ENCODE measurements at regions not wholly inside any gene's neighbourhood (a gene's known extent, or its start where the extent isn't known, plus 50 kb on each side); places are given as distances from the start of the nearest gene placed in this dataset.

- Histone ChIP-seq H3K9ac (ENCODE audit: insufficient read length, low read depth) (no peak overlapping the region), H3K27me3 (ENCODE audit: insufficient read depth, insufficient read length) (no peaks in the 10 kb centered on the region), H3K9me3 (ENCODE audit: insufficient read depth, low read length) (peaks cover 22% of the 10 kb centered on the region), H3K36me3 (ENCODE audit: insufficient read depth, insufficient read length, low read length) (no peaks in the 10 kb centered on the region), H3K4me3 (ENCODE audit: insufficient read length, low read depth) (no peak overlapping the region), H3K4me1 (ENCODE audit: insufficient read depth, insufficient read length) (no peaks in the 10 kb centered on the region)
- TF ChIP-seq YY1 (IDR thresholded peaks at IDR 0.05; ENCODE audit: insufficient read depth, insufficient read length) = no peak
- no peak for TF ChIP-seq SUZ12 (IDR thresholded peaks at IDR 0.05; ENCODE audit: extremely low read depth, insufficient read depth, insufficient read length)
- no peak for TF ChIP-seq ZNF274 (IDR thresholded peaks at IDR 0.05; ENCODE audit: low read depth, low read length)
- DNase-seq (ENCODE audit: low read depth, low spot score) = no peak
Measured at GRCh38 chr5:125402787-125403186, 656.3 kb upstream of the ZNF608 start.

DNA sequence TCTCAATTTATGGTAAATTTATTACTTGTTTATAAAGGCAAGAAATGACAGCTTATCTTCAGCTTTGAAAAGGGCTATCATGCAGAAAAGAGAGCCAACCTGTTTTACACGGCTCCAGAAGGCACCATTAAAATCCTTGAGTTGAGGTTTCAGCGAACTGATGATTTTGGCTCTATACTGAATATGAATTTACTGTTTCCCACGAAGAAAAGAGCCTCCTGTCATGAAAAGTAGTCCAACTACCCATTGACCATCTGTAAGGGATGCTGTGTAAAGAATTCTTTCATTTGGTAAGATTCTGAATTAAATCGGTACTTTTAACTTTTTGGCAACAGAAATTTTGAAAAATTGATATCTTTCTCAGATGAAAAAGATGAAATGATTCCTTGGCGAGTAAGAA is 657.6 kb upstream of the ZNF608 start:
- no peaks in the 10 kb centered on the region for H3K4me1 ChIP-seq (ENCODE audit: insufficient read depth, insufficient read length)
- H3K36me3 ChIP-seq (ENCODE audit: insufficient read depth, insufficient read length, low read length) = no peaks in the 10 kb centered on the region
- H3K9ac ChIP-seq (ENCODE audit: insufficient read length, low read depth) = no peak overlapping the region
- TF ChIP-seq SUZ12 (IDR thresholded peaks at IDR 0.05; ENCODE audit: extremely low read depth, insufficient read depth, insufficient read length) (no peak), YY1 (IDR thresholded peaks at IDR 0.05; ENCODE audit: insufficient read depth, insufficient read length) (no peak), ZNF274 (IDR thresholded peaks at IDR 0.05; ENCODE audit: low read depth, low read length) (no peak)
- peaks cover 22% of the 10 kb centered on the region for H3K9me3 ChIP-seq (ENCODE audit: insufficient read depth, low read length)
- no peak overlapping the region for H3K4me3 ChIP-seq (ENCODE audit: insufficient read length, low read depth)
- no peaks in the 10 kb centered on the region for H3K27me3 ChIP-seq (ENCODE audit: insufficient read depth, insufficient read length)
- no peak for DNase-seq (ENCODE audit: low read depth, low spot score)

- Histone ChIP-seq H3K4me3 (ENCODE audit: insufficient read length, low read depth) (no peak overlapping the region), H3K27me3 (ENCODE audit: insufficient read depth, insufficient read length) (no peaks in the 10 kb centered on the region), H3K9me3 (ENCODE audit: insufficient read depth, low read length) (peaks cover 22% of the 10 kb centered on the region), H3K36me3 (ENCODE audit: insufficient read depth, insufficient read length, low read length) (no peaks in the 10 kb centered on the region), H3K9ac (ENCODE audit: insufficient read length, low read depth) (no peak overlapping the region), H3K4me1 (ENCODE audit: insufficient read depth, insufficient read length) (peaks cover 2% of the 10 kb centered on the region)
- TF ChIP-seq ZNF274 (IDR thresholded peaks at IDR 0.05; ENCODE audit: low read depth, low read length) (no peak), YY1 (IDR thresholded peaks at IDR 0.05; ENCODE audit: insufficient read depth, insufficient read length) (no peak), SUZ12 (IDR thresholded peaks at IDR 0.05; ENCODE audit: extremely low read depth, insufficient read depth, insufficient read length) (no peak)
- DNase-seq (ENCODE audit: low read depth, low spot score) = no peak
Measured at GRCh38 chr5:125408448-125409233, 662.2 kb upstream of the ZNF608 start.

- Histone ChIP-seq H3K36me3 (ENCODE audit: insufficient read depth, insufficient read length, low read length) (no peaks in the 10 kb centered on the region), H3K4me1 (ENCODE audit: insufficient read depth, insufficient read length) (peaks cover 2% of the 10 kb centered on the region), H3K9me3 (ENCODE audit: insufficient read depth, low read length) (peaks cover 22% of the 10 kb centered on the region), H3K27me3 (ENCODE audit: insufficient read depth, insufficient read length) (no peaks in the 10 kb centered on the region), H3K4me3 (ENCODE audit: insufficient read length, low read depth) (no peak overlapping the region), H3K9ac (ENCODE audit: insufficient read length, low read depth) (no peak overlapping the region)
- no peak for DNase-seq (ENCODE audit: low read depth, low spot score)
- TF ChIP-seq ZNF274 (IDR thresholded peaks at IDR 0.05; ENCODE audit: low read depth, low read length) (no peak), YY1 (IDR thresholded peaks at IDR 0.05; ENCODE audit: insufficient read depth, insufficient read length) (no peak), SUZ12 (IDR thresholded peaks at IDR 0.05; ENCODE audit: extremely low read depth, insufficient read depth, insufficient read length) (no peak)
Measured at GRCh38 chr5:125409234-125409860, 662.9 kb upstream of the ZNF608 start.

GRCh38 chr5:125409861-125410536 is 663.6 kb upstream of the ZNF608 start:
- Histone ChIP-seq H3K9me3 (ENCODE audit: insufficient read depth, low read length) (peaks cover 16% of the 10 kb centered on the region), H3K4me3 (ENCODE audit: insufficient read length, low read depth) (no peak overlapping the region), H3K9ac (ENCODE audit: insufficient read length, low read depth) (no peak overlapping the region), H3K27me3 (ENCODE audit: insufficient read depth, insufficient read length) (no peaks in the 10 kb centered on the region), H3K36me3 (ENCODE audit: insufficient read depth, insufficient read length, low read length) (no peaks in the 10 kb centered on the region), H3K4me1 (ENCODE audit: insufficient read depth, insufficient read length) (peaks cover 2% of the 10 kb centered on the region)
- TF ChIP-seq ZNF274 (IDR thresholded peaks at IDR 0.05; ENCODE audit: low read depth, low read length) = no peak
- TF ChIP-seq SUZ12 (IDR thresholded peaks at IDR 0.05; ENCODE audit: extremely low read depth, insufficient read depth, insufficient read length) = no peak
- TF ChIP-seq YY1 (IDR thresholded peaks at IDR 0.05; ENCODE audit: insufficient read depth, insufficient read length) = no peak
- no peak for DNase-seq (ENCODE audit: low read depth, low spot score)

- Histone ChIP-seq H3K4me3 (ENCODE audit: insufficient read length, low read depth) (no peak overlapping the region), H3K9me3 (ENCODE audit: insufficient read depth, low read length) (peaks cover 14% of the 10 kb centered on the region), H3K36me3 (ENCODE audit: insufficient read depth, insufficient read length, low read length) (no peaks in the 10 kb centered on the region), H3K4me1 (ENCODE audit: insufficient read depth, insufficient read length) (peaks cover 2% of the 10 kb centered on the region), H3K9ac (ENCODE audit: insufficient read length, low read depth) (no peak overlapping the region), H3K27me3 (ENCODE audit: insufficient read depth, insufficient read length) (no peaks in the 10 kb centered on the region)
- no peak for DNase-seq (ENCODE audit: low read depth, low spot score)
- TF ChIP-seq ZNF274 (IDR thresholded peaks at IDR 0.05; ENCODE audit: low read depth, low read length) = no peak
Measured at GRCh38 chr5:125410537-125411070, 664.2 kb upstream of the ZNF608 start.
